Activated T-cell treated with anti-CD3 and anti-CD28 coated beads, Interleukin-2, amount 50 U/mL, for 72 hours (primary cell): ENCODE measurements at regions not wholly inside any gene's neighbourhood (a gene's known extent, or its start where the extent isn't known, plus 50 kb on each side); places are given as distances from the start of the nearest gene placed in this dataset.

Experiments used
- ATAC-seq, 2 donors: fragments of 150-1000 bp; cut with Tn5 transposase; replicated peaks in 1 of 2; 2 replicates each; pipeline ENCODE4 v1.10.0; 2021; ENCODE audit warnings: moderate library complexity in 2 of 2, mild to moderate bottlenecking in 1 of 2
- DNase-seq, 2 donors: peaks; one replicate each; pipeline ENCODE4 v3.0.0; 2021 to 2022; ENCODE audit warnings: mixed read lengths in 1 of 2
- H3K27ac Mint-ChIP-seq: one replicate; pipeline ENCODE4 v1.8.0; 2022; ENCODE audit warnings: mild to moderate bottlenecking, moderate library complexity, mixed read lengths
- H3K27me3 Mint-ChIP-seq: one replicate; pipeline ENCODE4 v1.8.0; 2022; ENCODE audit warnings: low read depth, mixed read lengths
- H3K36me3 Mint-ChIP-seq, 2 donors: one replicate each; pipeline ENCODE4 v1.8.0; 2022; ENCODE audit warnings: mixed read lengths in 2 of 2, mild to moderate bottlenecking in 1 of 2; ENCODE audit not compliant: insufficient read depth in 2 of 2
- H3K4me1 Mint-ChIP-seq: one replicate; pipeline ENCODE4 v1.8.0; 2022; ENCODE audit warnings: low read depth, mixed read lengths
- H3K4me3 Mint-ChIP-seq, 2 donors: one replicate each; pipeline ENCODE4 v1.8.0; 2022; ENCODE audit warnings: mild to moderate bottlenecking in 2 of 2, mixed read lengths in 2 of 2, moderate library complexity in 2 of 2
- H3K9me3 Mint-ChIP-seq, 2 donors: one replicate each; pipeline ENCODE4 v1.8.0; 2022; ENCODE audit warnings: mixed read lengths in 2 of 2

DNA sequence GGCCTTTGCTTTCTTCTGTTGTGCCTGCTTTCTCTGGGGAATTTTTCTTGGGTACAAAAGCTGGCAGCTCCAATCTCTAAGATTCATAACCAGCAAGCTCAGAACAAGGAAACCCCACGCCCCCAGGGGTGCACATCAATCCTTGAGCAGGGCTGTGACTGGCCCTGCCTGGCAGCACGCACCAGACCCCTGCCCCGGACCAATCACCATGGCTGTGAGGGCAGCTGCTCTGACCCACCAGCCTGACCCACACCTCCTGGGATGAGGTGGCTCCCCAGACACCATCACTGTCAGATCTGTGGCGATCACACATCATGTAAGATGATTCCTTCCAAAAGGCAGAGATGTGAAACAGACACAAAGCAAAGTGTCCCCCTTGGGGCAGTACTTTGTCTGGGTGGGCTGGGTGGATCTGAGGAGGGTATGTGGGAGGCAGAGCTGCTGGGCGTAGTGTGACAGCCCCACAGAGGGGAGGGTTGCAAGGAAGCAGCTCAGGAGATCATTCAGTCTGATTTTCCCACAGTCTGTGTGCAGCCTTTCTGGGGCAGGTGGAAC lies 175.5 kb upstream of the SHH start:
- H3K9me3 Mint-ChIP-seq, result peaks cover 4 to 5% of the 10 kb centered on the region in 2 donors
- DNase-seq (no peak), ATAC-seq (no peak)
- H3K27me3 Mint-ChIP-seq, result peaks cover 14% of the 10 kb centered on the region
- peaks cover 2 to 4% of the 10 kb centered on the region in 2 donors for H3K36me3 Mint-ChIP-seq
- no peaks in the 10 kb centered on the region for H3K4me1 Mint-ChIP-seq
- no peak overlapping the region for H3K27ac Mint-ChIP-seq
- no peak overlapping the region for H3K4me3 Mint-ChIP-seq

DNA sequence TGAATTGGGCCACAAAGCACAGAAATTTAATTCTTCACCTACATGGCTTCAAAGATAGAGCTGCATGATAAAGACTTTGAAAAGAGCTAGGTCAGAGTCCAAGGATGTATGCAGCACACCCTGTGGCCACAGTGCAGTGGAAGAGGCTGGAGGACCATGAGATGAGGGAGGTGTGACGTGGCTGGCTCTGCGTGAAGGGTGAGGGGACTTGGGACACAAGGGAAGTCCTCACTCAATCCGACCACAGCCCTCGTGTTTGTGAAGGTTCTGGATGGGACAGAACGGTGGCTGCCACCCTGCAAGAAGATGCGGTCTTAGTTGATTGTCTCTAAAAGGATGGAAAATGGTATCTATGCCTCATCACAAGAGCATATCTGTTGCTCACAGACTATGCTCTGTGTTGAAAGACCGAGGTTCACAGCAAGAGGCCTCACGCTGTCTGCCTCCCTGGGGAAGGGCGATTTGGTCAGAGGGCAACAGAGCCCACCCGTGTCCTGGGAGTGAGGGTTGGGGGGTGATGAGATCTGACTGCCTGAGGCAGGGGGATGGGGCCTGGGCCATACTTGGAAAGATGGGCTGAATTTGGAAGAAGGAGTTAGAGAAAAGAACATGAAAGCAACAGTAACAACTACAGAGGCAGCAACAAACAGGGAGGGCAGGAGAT lies 174.4 kb upstream of the SHH start:
- Mint-ChIP-seq H3K36me3 (peaks cover 2 to 4% of the 10 kb centered on the region in 2 donors), H3K4me1 (no peaks in the 10 kb centered on the region), H3K27ac (no peak overlapping the region), H3K9me3 (peaks cover 5 to 7% of the 10 kb centered on the region in 2 donors), H3K27me3 (peaks cover 18% of the 10 kb centered on the region), H3K4me3 (no peak overlapping the region)
- DNase-seq, result no peak
- ATAC-seq, result no peak

DNA sequence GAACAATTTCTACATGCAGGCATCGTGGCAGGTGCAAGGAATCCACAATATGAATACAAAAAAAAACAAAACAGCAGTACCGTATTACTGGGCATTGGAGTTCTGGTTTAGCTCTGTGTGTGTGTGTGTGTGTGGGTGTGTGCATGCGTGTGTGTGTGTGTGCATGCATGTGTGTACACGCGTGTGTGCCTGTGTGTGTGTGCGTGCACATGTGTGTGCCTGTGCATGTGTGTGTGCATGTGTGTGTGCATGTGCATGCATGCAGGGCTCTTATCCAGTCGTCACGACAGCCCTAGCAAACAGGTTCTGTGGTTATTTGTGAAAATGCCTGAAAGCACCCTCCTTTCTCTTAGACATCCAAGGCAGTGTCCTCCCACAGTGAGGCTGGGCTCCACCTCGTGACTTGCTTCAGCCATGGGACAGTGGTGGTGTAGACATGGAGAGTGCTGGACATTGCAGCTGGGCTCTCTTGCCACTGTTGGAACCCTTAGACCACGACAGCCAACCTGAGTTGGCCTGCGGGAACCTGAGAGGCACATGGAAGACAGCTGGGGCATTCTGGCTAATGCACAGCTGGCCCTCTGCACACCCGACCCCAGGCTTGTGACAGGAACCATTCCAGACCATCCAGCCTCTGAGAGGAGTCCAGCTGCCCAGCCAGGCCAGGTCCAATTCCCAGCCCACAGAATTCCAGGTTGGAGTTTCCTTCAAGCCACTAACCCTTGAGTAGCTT lies 173.4 kb upstream of the SHH start:
- H3K36me3 Mint-ChIP-seq, result peaks cover 2 to 4% of the 10 kb centered on the region in 2 donors
- no peaks in the 10 kb centered on the region for H3K4me1 Mint-ChIP-seq
- DNase-seq (no peak), ATAC-seq (no peak)
- no peak overlapping the region for H3K27ac Mint-ChIP-seq
- H3K9me3 Mint-ChIP-seq, result peaks cover 5 to 7% of the 10 kb centered on the region in 2 donors
- H3K27me3 Mint-ChIP-seq, result peaks cover 13% of the 10 kb centered on the region
- no peak overlapping the region for H3K4me3 Mint-ChIP-seq

DNA sequence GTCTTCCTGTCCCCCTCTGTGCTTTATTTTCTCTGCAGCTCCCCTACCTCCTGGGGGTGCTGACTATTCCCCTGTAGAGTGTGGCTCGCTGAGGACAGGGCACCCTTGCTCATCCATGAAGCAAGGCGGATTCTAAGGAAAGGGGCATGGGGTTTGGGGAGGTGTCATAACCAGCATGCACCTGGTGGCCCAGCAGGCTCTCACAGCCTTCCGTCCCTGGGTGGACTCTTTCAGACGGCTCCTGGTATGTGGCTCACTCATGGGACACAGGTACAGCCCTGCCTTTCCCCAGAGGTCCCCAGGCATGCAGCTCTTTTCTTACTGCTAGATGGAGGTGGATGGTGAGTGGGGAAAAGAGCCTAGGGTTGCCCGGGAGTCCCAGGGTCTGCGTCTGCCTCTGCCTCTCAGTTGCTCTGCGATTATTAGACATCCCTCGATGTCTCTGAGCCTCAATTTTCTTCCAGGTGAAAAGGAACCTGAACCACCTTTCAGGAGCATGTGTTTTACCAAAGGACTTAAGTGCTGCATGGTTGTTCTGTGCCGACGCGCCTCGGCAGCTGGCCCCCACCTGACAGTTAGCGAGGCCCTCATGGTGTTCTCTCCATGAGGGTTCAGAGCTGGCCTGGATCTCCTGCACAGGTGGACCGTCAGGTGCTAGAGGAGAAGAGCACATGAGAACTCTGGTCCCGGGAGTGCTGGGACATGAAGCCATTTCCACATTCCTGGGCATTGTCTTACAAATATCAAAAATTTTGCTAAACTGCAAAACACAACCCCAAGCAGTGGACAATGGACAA lies 172.5 kb upstream of the SHH start:
- no peak for DNase-seq
- Mint-ChIP-seq H3K36me3 (peaks cover 2 to 4% of the 10 kb centered on the region in 2 donors), H3K4me1 (no peaks in the 10 kb centered on the region), H3K27ac (no peak overlapping the region), H3K9me3 (peaks cover 5 to 6% of the 10 kb centered on the region in 2 donors), H3K27me3 (peaks cover 15% of the 10 kb centered on the region), H3K4me3 (no peak overlapping the region)
- ATAC-seq, result no peak

DNA sequence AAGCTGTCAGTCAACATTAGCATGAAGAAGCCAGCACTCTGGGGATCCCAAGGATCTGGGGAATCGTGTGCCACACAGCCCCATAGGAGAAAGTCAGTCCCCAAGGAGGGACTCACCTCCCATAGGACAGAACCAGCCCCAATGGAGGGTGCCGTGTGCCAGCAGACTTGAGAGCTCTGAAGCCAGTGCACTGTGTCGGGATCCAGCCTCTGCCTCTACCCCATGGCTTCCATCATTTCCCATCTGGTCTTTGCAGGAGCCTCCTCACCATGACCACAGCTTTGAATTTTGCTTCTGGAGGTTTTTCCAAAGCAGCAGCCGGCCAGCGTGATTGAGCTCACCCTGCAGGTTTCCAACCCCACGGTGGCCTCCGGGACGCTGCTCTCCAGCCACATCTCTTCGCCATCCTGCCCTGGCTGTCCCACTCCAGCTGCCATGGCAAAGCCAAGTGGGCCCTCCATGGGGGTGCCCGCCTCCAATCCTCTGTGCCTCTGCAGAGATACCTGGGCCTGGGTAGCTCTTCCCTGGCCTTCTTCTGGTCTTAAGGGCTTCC lies 171.8 kb upstream of the SHH start:
- peaks cover 14% of the 10 kb centered on the region for H3K27me3 Mint-ChIP-seq
- H3K9me3 Mint-ChIP-seq, result peaks cover 1 to 2% of the 10 kb centered on the region in 2 donors
- no peak for ATAC-seq
- no peak overlapping the region for H3K27ac Mint-ChIP-seq
- H3K4me3 Mint-ChIP-seq, result no peak overlapping the region
- no peaks in the 10 kb centered on the region for H3K36me3 Mint-ChIP-seq
- no peak for DNase-seq
- H3K4me1 Mint-ChIP-seq, result no peaks in the 10 kb centered on the region

DNA sequence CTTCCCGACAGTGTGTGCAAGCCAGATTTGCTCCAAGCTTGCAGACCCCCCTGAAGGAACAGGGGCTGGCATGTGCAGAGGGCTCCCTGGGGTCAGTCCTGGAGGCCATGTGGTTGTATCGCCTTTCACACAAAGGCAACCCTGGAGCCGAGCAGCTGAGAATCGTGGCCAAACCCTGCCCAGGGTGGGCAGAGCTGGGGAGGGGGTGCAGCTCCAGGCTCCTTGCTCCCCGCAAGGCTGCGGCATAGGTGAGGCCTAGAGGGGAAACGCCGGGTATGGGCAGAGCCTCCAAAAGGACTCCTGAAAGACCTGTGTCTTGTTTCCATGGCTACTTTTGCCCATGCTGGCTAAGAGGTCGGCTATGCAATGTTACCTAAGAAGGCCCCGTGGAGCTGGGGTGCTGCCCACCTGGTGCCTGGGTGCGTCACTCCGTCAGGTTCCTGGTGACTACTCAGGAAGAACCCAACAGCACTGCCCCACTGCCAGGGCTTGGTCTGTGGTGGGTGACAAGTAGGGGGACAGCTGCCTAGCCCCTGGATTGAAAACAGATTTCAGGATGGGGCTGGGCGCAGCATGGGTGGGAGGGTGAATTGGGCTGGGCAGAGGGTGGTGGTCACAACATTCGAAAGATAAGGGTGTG lies 171.0 kb upstream of the SHH start:
- DNase-seq, result no peak
- Mint-ChIP-seq H3K27me3 (peaks cover 14% of the 10 kb centered on the region), H3K4me3 (no peak overlapping the region), H3K36me3 (no peaks in the 10 kb centered on the region), H3K27ac (no peak overlapping the region), H3K4me1 (no peaks in the 10 kb centered on the region), H3K9me3 (peaks cover 1 to 2% of the 10 kb centered on the region in 2 donors)
- no peak for ATAC-seq

DNA sequence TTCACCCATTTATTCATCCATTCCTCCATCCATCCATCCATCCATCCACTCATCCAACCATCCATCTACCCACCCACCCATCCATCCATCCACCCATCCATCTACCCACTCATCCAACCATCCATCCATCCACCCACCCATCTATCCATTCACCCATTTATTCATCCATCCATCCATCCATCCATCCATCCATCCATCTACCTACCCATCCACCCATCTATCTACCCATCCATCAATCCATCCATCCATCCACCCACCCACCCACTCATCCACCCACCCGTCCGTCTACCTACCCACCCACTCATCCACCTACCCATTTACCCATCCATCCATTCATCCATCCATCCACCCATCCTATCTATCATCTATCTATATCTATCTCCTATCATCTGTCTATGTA lies 169.4 kb upstream of the SHH start:
- no peaks in the 10 kb centered on the region for H3K36me3 Mint-ChIP-seq
- no peak for ATAC-seq
- peaks cover 14% of the 10 kb centered on the region for H3K27me3 Mint-ChIP-seq
- H3K4me3 Mint-ChIP-seq, result no peak overlapping the region
- H3K9me3 Mint-ChIP-seq, result peaks cover 1 to 2% of the 10 kb centered on the region in 2 donors
- DNase-seq, result no peak
- no peak overlapping the region for H3K27ac Mint-ChIP-seq
- H3K4me1 Mint-ChIP-seq, result no peaks in the 10 kb centered on the region

DNA sequence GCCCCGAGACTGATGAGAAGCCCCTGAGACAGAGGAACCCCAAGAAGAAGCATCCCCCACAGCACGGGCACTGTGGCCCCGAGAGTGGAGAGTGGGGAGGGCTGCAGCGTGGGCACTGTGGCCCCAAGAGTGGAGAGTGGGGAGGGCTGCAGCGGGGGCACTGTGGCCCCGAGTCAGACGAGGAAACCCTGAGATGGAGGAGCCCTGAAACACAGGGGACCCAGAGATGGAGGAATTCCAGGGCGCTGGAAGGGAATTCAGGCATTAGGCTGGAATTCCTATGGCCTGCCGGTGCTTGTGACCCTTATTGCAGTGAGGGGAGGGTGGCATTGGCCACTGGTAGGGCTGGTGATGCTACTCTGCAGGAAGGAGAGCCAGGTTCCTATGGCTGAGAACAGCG lies 168.6 kb upstream of the SHH start:
- H3K27me3 Mint-ChIP-seq, result peaks cover 14% of the 10 kb centered on the region
- H3K27ac Mint-ChIP-seq, result no peak overlapping the region
- peaks cover 1% of the 10 kb centered on the region for H3K4me1 Mint-ChIP-seq
- H3K36me3 Mint-ChIP-seq, result no peaks in the 10 kb centered on the region
- no peak overlapping the region for H3K4me3 Mint-ChIP-seq
- no peak for DNase-seq
- no peak for ATAC-seq
- H3K9me3 Mint-ChIP-seq, result peaks cover 1 to 2% of the 10 kb centered on the region in 2 donors

DNA sequence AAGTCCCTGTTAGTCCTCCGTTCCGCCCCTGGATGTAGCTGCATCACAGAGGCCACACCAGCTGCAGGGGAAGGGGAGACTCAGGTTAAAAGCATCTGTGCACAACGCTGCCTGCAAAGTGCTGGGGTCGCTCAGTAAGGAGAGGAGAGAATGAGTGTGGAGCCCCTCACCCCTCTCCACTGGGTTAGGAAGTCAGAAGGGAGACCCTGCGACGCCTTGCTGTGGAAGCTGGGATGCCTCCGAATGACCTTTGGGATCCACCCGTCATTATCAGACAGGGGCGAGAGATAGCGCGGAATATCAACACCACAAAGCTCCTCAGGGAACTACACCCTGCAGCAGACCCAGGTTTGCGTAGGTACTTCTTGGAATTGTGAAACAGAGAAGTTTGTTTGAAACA lies 167.7 kb upstream of the SHH start:
- DNase-seq, result no peak
- peaks cover 21% of the 10 kb centered on the region for H3K27me3 Mint-ChIP-seq
- H3K36me3 Mint-ChIP-seq, result no peaks in the 10 kb centered on the region
- peaks cover 9% of the 10 kb centered on the region for H3K4me1 Mint-ChIP-seq
- H3K27ac Mint-ChIP-seq, result no peak overlapping the region
- peaks cover 1 to 2% of the 10 kb centered on the region in 2 donors for H3K9me3 Mint-ChIP-seq
- ATAC-seq, result no peak
- no peak overlapping the region for H3K4me3 Mint-ChIP-seq

DNA sequence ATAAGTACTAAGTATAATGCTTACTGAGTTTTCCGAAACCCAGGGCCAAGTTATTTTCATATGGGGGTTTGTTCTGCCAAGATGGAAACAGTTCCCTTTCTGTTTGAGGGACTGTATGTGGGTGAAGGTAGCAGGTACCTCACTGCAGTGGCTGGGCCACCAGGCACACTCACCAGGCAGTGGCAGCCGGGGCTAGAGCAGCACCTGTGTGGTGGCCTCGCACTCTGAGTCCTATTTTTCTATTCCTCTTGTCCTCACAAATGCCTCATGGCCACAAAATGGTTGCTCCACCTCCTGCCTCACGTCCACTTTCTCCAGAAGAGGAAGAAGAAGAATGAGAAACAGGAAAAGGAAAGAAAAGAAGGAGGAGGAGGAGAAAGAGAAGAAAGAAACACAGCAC lies 167.3 kb upstream of the SHH start:
- peaks cover 21% of the 10 kb centered on the region for H3K27me3 Mint-ChIP-seq

DNA sequence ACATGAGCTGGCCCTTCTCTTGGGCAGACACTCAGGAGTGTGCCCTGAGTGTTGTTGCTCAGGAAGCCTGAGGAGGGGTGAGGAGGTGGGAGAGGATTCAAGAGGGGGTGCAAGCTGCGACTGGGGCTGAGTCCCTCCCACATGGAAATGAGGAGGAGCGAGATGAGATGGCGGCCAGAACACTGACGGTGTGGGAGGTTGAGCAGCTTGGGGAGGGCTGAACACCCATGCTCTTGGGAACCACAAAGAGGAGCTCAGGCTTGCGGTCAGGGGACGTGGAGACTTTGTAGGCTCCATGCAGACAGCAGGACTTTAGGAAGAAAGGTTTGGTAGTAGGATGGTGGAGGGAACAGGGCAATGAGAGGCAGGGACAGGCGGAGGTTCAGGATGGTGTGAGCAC lies 163.2 kb upstream of the SHH start:
- H3K4me1 Mint-ChIP-seq, result peaks cover 9% of the 10 kb centered on the region
- peaks cover 27% of the 10 kb centered on the region for H3K27me3 Mint-ChIP-seq
- ATAC-seq, result peak in 1 of 2 donors; percentile 34
- H3K27ac Mint-ChIP-seq, result no peak overlapping the region
- DNase-seq, result no peak
- H3K36me3 Mint-ChIP-seq, result no peaks in the 10 kb centered on the region
- peak overlapping the region in 1 of 2 donors; percentile 8 for H3K4me3 Mint-ChIP-seq
- H3K9me3 Mint-ChIP-seq, result no peaks in the 10 kb centered on the region

More for the DNA sequence above, 167.3 kb upstream of the SHH start:
- Mint-ChIP-seq H3K4me1 (peaks cover 9% of the 10 kb centered on the region), H3K4me3 (no peak overlapping the region), H3K9me3 (peaks cover 1 to 2% of the 10 kb centered on the region in 2 donors), H3K36me3 (no peaks in the 10 kb centered on the region), H3K27ac (no peak overlapping the region)
- no peak for ATAC-seq
- DNase-seq, result no peak

DNA sequence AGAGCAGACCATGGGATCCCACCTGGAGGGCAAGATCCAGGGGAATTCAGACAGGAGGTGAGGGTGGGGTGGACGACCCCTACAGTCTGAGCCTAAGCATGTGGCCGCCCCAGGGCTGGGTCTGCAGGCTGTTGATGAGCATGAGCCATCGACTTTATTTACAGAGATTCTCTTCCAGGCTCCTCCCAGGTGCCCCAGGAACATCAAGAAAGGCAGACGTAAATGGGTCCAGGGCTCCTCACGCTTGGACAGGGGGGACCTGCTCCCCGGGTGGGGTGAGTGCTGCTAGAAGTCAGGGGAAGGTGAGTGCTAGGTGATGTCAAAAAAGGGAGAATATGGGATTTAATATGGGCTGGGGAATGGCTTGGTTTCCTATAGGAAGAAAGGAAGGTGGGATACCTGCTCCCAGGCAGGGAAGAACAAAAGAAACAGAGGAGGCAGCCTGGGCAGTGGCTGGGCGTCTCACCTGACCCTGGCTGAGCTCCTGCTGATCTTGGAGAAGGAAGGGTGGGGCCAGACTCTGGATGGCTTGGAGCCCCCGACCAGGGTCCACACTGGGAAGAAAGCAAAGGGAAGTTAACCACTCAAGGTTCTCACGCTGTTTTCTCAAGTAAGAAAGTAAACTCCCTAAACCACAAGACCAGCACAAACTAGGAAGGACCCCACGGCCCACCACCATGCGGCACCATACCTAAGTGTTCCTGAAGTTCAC lies 162.1 kb upstream of the SHH start:
- peaks cover 24% of the 10 kb centered on the region for H3K27me3 Mint-ChIP-seq
- no peak overlapping the region for H3K4me3 Mint-ChIP-seq
- DNase-seq, result no peak
- no peak overlapping the region for H3K27ac Mint-ChIP-seq
- peaks cover 9% of the 10 kb centered on the region for H3K4me1 Mint-ChIP-seq
- no peaks in the 10 kb centered on the region for H3K9me3 Mint-ChIP-seq
- H3K36me3 Mint-ChIP-seq, result no peaks in the 10 kb centered on the region
- ATAC-seq, result no peak
